Effector CD4-positive, alpha-beta T cell (primary cell): ENCODE measurements at regions not wholly inside any gene's neighbourhood (a gene's known extent, or its start where the extent isn't known, plus 50 kb on each side); places are given as distances from the start of the nearest gene placed in this dataset.

ENCODE experiments used
- DNase-seq: peaks from one replicate; pipeline ENCODE4 v3.0.0-alpha.2; 2020

DNA sequence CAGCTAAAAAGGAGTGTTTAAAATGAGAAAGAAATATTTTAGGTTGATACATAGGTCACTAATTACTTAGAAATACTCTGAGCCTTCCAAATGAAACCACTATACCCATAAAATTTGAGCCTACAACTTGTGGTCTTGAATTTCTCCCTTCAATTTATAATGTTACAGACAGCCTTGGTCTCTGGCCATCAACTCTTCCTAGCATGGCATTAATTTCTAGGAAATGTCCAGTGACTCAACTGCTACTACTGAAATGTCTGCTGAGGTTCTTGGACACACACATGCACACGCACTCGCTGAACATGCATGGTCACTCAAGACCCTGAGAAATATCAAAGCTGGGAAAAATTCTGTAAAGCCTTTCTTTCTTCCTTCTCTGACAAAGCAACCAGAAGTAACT lies 61.1 kb upstream of the SAMSN1 start:
- no peak for DNase-seq

DNA sequence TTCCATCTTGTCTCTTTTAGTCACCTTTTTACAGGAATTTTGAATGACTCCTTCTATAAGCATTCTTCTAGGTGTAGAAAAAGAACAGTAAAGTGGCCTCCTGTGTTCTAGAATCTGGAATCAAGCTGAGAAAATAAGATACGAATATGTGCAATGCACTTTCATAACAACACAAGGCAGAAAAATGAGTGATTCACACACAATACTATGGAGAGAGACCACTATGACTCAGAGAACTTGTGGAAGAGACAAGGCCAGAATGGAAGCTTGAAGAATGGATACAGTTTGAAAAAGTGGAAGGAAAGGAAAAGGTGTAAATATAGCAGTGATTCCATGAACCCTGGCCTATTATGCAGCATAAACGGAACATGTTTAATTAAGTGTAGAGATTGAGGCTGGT lies 57.1 kb upstream of the SAMSN1 start:
- DNase-seq, result no peak

DNA sequence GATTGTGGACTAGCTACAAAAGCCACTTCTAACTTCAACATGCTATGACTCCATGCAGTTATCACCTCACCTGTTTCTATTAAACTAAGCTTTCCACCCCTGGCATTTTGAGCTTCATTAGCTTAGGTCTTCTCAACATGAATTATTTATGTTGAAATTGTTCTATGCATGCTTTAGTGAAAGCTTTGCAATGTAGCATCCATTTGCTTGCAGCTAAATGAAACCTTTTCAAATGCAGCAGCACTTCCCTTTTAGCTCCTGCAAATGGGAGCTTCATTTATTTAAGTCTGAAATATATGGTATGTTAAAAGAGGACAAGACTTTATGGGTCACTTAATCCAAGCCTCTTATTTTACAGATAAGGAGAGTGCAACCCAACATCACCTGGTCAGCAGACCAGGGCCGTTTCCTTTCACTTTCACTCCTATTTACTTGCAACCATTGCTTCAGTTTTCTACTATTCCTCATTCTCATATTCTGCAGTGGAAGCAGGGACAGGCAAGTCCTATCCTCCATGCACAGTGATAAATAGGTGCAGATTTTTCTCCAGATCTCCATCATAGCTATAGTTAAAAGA lies 56.4 kb upstream of the SAMSN1 start:
- DNase-seq, result no peak

DNA sequence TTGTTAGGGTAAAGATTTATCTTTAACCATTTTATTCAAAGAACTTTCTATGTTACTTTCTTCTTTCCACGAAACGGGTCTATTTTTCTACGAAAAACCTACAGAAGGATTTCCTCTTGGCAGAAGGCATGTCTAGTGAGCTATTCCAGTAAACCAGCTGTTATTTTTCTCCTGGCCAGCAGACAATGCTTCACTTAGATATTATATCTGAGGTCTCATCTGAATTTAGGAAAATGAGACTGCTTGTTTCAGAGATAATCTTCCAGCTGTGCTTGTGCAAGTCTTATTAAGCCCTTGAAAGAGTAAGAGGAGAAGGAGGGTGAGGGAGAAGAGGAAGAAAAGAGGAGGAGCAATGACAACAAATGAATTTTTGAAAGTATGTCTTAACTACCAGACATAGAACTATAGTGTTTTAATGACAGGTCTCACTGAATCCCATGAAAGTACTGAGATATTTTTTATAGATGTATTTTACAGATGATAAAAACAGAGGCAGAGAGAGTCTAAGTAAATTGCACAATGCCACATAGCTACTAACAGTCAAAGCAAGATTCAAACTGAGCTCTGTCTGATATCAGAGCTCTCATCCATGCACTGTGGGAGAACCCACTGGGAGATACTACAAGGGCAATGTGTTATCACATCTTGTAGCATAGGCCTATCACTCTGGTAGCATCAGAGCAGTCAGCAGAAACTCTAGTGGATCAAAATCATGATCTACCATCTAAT lies 54.6 kb upstream of the SAMSN1 start:
- no peak for DNase-seq

DNA sequence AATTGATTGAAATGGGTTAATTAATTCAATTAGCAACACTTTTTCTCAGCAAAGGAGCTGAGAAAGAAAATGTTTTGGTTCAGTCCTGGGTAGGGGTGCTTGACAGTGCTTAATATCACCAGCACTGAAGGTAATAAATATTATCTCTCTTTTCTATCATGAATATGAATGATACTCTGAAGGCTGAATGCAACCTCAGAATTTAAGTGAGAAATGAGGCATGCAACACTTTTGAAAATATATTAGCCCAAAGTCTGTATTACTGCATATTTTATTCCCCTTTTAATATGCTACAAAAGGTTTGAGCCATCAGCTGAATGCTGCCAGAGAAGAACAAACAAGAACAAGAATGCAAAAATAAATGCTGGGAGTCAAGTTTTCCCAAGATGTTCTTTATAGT lies 52.0 kb upstream of the SAMSN1 start:
- DNase-seq, result no peak
